ENCODE measurements at regions not wholly inside any gene's neighbourhood (a gene's known extent, or its start where the extent isn't known, plus 50 kb on each side); places are given as distances from the start of the nearest gene placed in this dataset.

DNA sequence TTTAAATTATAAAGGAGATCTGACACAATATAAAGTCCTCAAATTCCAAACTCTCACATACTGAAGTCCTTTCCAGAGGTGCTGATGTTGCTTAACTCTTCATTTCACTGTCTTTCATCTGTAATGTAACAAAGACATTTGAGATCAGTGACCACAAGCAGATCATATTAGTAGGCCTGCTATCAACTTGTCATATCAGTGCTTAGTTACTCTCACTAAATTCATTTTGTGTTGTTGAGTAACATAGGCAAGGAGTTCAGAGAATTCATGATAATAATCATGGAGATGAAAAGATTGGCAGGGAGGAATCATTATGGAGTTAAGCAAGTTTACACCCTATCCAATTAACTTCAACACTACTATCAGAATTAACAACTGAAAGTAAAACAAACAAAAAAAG, 571.0 kb upstream of the ARRDC3 start:
- DNase-seq (no peak), ATAC-seq (no peak)
- TF ChIP-seq, protein P1, sequence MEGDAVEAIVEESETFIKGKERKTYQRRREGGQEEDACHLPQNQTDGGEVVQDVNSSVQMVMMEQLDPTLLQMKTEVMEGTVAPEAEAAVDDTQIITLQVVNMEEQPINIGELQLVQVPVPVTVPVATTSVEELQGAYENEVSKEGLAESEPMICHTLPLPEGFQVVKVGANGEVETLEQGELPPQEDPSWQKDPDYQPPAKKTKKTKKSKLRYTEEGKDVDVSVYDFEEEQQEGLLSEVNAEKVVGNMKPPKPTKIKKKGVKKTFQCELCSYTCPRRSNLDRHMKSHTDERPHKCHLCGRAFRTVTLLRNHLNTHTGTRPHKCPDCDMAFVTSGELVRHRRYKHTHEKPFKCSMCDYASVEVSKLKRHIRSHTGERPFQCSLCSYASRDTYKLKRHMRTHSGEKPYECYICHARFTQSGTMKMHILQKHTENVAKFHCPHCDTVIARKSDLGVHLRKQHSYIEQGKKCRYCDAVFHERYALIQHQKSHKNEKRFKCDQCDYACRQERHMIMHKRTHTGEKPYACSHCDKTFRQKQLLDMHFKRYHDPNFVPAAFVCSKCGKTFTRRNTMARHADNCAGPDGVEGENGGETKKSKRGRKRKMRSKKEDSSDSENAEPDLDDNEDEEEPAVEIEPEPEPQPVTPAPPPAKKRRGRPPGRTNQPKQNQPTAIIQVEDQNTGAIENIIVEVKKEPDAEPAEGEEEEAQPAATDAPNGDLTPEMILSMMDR (IDR thresholded peaks at IDR 0.05): no peak
- no peaks in the 10 kb centered on the region for H3K36me3 ChIP-seq (ENCODE audit: insufficient read depth in 1 of 2, low read depth in 1 of 2)
- H3K4me1 ChIP-seq: no peaks in the 10 kb centered on the region
- H3K27ac ChIP-seq: no peak overlapping the region
- H3K9me3 ChIP-seq: no peaks in the 10 kb centered on the region
- no peak overlapping the region for H3K4me3 ChIP-seq
- intact Hi-C loops (cut with DNase I): no loop called here
- no peaks in the 10 kb centered on the region for H3K27me3 ChIP-seq (ENCODE audit: insufficient read depth in 3 of 3, low read length in 2 of 3)

DNA sequence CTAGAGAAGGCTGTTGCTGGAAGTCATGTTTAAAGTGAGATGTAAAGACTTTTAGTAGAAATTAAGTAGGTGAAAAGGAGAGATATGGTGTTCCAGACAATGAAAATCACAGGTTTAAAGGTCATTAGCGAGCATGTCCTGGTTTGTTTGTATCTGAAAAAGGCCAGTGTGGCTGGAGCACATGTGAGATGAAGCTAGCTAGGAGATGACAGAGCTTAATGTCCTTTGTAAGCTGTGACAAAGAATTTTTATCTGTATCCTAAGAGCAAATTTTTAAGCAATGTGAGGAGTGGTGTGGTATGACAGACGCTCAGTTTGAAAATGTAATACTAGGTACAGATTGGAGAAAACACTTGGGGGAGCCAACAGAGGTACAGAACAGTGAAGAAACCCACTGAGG, 567.2 kb upstream of the ARRDC3 start:
- Histone ChIP-seq H3K27ac (no peak overlapping the region), H3K4me3 (no peak overlapping the region), H3K36me3 (ENCODE audit: insufficient read depth in 1 of 2, low read depth in 1 of 2) (no peaks in the 10 kb centered on the region), H3K4me1 (no peaks in the 10 kb centered on the region), H3K9me3 (no peaks in the 10 kb centered on the region), H3K27me3 (ENCODE audit: insufficient read depth in 3 of 3, low read length in 2 of 3) (no peaks in the 10 kb centered on the region)
- WGBS, 3 donors: 82 to 85% (median 85%) methylated on average over 2 of the region's 2 CpGs
- no peak for ATAC-seq
- TF ChIP-seq, protein P1 (IDR thresholded peaks at IDR 0.05): no peak
- DNase-seq: no peak
- intact Hi-C loops (cut with DNase I): no loop called here

DNA sequence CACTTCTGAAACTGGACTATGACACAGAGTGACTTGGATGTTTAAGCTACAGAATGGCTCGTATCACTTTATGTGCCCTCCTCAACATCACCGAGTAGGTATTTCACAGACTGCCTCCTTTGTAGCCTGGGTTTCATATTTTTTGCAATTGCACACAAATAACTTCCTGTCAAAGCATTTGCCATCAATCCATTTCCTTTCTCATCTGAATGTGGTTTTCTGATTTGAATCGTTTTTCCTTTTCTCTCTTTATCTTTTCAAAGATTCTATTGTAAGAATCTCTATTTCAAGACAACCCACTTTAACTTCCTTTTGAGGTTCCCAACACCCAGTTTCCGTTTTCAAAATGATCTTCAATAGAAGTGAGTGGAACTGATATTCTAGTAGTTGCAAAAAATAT, 563.8 kb upstream of the ARRDC3 start:
- TF ChIP-seq, protein P1 (IDR thresholded peaks at IDR 0.05): no peak
- 68 to 74% (median 69%) methylated on average over 4 of the region's 4 CpGs for WGBS, 3 donors
- DNase-seq (no peak), ATAC-seq (no peak)
- no peaks in the 10 kb centered on the region for H3K9me3 ChIP-seq
- H3K4me1 ChIP-seq: no peaks in the 10 kb centered on the region
- H3K27me3 ChIP-seq (ENCODE audit: insufficient read depth in 3 of 3, low read length in 2 of 3): no peaks in the 10 kb centered on the region
- H3K27ac ChIP-seq: no peak overlapping the region
- no peaks in the 10 kb centered on the region for H3K36me3 ChIP-seq (ENCODE audit: insufficient read depth in 1 of 2, low read depth in 1 of 2)
- no peak overlapping the region for H3K4me3 ChIP-seq
- intact Hi-C loops (cut with DNase I): no loop called here

DNA sequence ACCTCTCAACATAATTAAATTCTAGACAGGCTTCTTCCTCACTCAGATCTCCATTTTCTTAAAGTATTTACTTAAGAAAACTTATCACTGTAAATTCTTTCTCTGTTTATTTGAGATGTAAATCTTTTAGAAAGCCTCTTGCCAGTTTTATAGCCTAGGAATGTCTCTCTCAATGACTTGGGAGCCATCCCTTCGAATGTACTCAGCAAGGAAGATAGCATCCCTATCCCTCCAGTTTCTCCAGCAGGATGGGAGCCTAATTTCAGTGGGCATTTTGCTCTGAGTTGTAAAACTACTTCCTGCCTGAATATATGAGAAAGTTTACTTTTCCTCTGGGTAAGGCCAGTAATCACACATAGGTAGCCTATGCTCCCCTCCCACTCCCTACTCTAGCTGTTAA, 558.5 kb upstream of the ARRDC3 start:
- no peak for DNase-seq
- TF ChIP-seq, protein P1 (IDR thresholded peaks at IDR 0.05): no peak
- Histone ChIP-seq H3K27me3 (ENCODE audit: insufficient read depth in 3 of 3, low read length in 2 of 3) (no peaks in the 10 kb centered on the region), H3K4me1 (no peaks in the 10 kb centered on the region), H3K9me3 (no peaks in the 10 kb centered on the region), H3K4me3 (no peak overlapping the region), H3K36me3 (ENCODE audit: insufficient read depth in 1 of 2, low read depth in 1 of 2) (no peaks in the 10 kb centered on the region), H3K27ac (no peak overlapping the region)
- no peak for ATAC-seq
- 21 to 31% (median 23%) methylated on average over 1 of the region's 1 CpG for WGBS, 3 donors
- intact Hi-C loops (cut with DNase I): no loop called here

DNA sequence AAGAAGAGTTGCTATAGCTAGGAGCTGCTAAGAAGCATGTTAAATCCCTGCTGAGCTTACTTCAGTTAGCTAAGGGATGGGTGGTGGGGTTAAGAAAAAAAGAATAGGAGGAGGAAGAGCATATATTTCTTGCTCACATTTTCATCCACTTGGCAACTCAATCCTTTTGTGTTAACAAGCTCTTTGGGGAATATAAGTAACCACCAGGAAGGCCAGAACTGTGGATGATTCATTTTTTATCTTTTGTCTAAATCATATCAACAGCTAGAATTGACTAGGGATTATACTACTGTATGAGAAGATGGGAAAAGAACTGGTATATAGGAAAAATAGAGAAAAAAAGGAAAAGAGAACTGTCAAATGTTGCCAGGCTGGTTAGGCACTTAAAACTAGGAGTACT, 555.3 kb upstream of the ARRDC3 start:
- intact Hi-C loops (cut with DNase I): no loop called here
- Histone ChIP-seq H3K27ac (no peak overlapping the region), H3K4me1 (no peaks in the 10 kb centered on the region), H3K9me3 (no peaks in the 10 kb centered on the region), H3K27me3 (ENCODE audit: insufficient read depth in 3 of 3, low read length in 2 of 3) (no peaks in the 10 kb centered on the region), H3K4me3 (no peak overlapping the region), H3K36me3 (ENCODE audit: insufficient read depth in 1 of 2, low read depth in 1 of 2) (no peaks in the 10 kb centered on the region)
- ATAC-seq (no peak), DNase-seq (no peak)
- TF ChIP-seq, protein P1 (IDR thresholded peaks at IDR 0.05): no peak
